T-helper 1 cell treated with Interleukin-12 subunit alpha and Interleukin-12 subunit beta and Interleukin-4 antibody, amounts not matched to agents 30 ng/mL and 1 ng/mL, for 36 hours (primary cell): ENCODE measurements at regions not wholly inside any gene's neighbourhood (a gene's known extent, or its start where the extent isn't known, plus 50 kb on each side); places are given as distances from the start of the nearest gene placed in this dataset.
"Not testable (repeated sequence)": the region's sequence is repeated elsewhere in the genome, so short reads cannot be mapped to it uniquely, and the experiment has no call there.

Experiments
- intact Hi-C: fragments of 100-400 bp; cut with micrococcal nuclease; formaldehyde crosslinking; loops from one replicate; pipeline ENCODE4 v1.15.1; 2024

- intact Hi-C loops, result not testable (repeated sequence)
Measured at GRCh38 chr15:88965097-88965496, 51.9 kb upstream of the MFGE8 start.

GRCh38 chr15:88970232-88970631 lies 57.1 kb upstream of the MFGE8 start:
- intact Hi-C loops, result no loop called here

- intact Hi-C loops, result no loop called here
Measured at GRCh38 chr15:88974392-88974791, 61.2 kb upstream of the MFGE8 start.

GRCh38 chr15:88975891-88976290 lies 62.7 kb upstream of the MFGE8 start:
- intact Hi-C loops, result no loop called here

- intact Hi-C loops, result no loop called here
Measured at GRCh38 chr15:88976656-88977055, 63.5 kb upstream of the MFGE8 start.

GRCh38 chr15:88979674-88980073 lies 66.5 kb upstream of the MFGE8 start:
- intact Hi-C loops, result no loop called here

GRCh38 chr15:88980498-88980897 lies 67.3 kb upstream of the MFGE8 start:
- intact Hi-C loops, result no loop called here

- intact Hi-C loops, result no loop called here
Measured at GRCh38 chr15:88981244-88982215, 68.4 kb upstream of the MFGE8 start.

GRCh38 chr15:88982304-88982945 lies 69.2 kb upstream of the MFGE8 start:
- intact Hi-C loops, result no loop called here

GRCh38 chr15:88982946-88983342 lies 69.8 kb upstream of the MFGE8 start:
- intact Hi-C loops, result no loop called here

GRCh38 chr15:88983861-88984429 lies 70.8 kb upstream of the MFGE8 start:
- intact Hi-C loops, result no loop called here

- intact Hi-C loops, result no loop called here
Measured at GRCh38 chr15:88985547-88986393, 72.6 kb upstream of the MFGE8 start.

- intact Hi-C loops, result no loop called here
Measured at GRCh38 chr15:88986949-88987590, 73.9 kb upstream of the MFGE8 start.

- intact Hi-C loops, result no loop called here
Measured at GRCh38 chr15:88987591-88987933, 74.4 kb upstream of the MFGE8 start.

GRCh38 chr15:88987934-88988671 lies 74.9 kb upstream of the MFGE8 start:
- intact Hi-C loops, result no loop called here

GRCh38 chr15:88989578-88989977 lies 76.4 kb upstream of the MFGE8 start:
- intact Hi-C loops, result no loop called here

- intact Hi-C loops, result no loop called here
Measured at GRCh38 chr15:88990185-88990679, 77.1 kb upstream of the MFGE8 start.

- intact Hi-C loops, result no loop called here
Measured at GRCh38 chr15:88992216-88992615, 79.0 kb upstream of the MFGE8 start.

GRCh38 chr15:88992912-88993376 lies 79.8 kb upstream of the MFGE8 start:
- intact Hi-C loops, result no loop called here

- intact Hi-C loops, result no loop called here
Measured at GRCh38 chr15:88993662-88994061, 80.5 kb upstream of the MFGE8 start.
